Body of pancreas (tissue), 4 donors: ENCODE measurements at regions not wholly inside any gene's neighbourhood (a gene's known extent, or its start where the extent isn't known, plus 50 kb on each side); places are given as distances from the start of the nearest gene placed in this dataset.
"Not testable (repeated sequence)": the region's sequence is repeated elsewhere in the genome, so short reads cannot be mapped to it uniquely, and the experiment has no call there.

Source experiments
- ATAC-seq: fragments of 150-250 bp; one replicate; pipeline ENCODE4 v1.9.1; 2016
- DNase-seq, 4 donors: peaks; one replicate each; pipeline ENCODE4 v3.0.0-alpha.2; 2019
- H3K27ac ChIP-seq, 4 donors: fragments of 200-600 bp; sonication (generic); 1 replicate in 3 of 4; 2 replicates in 1 of 4; pipeline versions ENCODE4 v1.5.1 to v1.6.1; 2016 to 2019; ENCODE audit warnings: mild to moderate bottlenecking in 1 of 4, mixed read lengths in 1 of 4, moderate library complexity in 1 of 4
- H3K27me3 ChIP-seq, 2 donors: fragments of 200-600 bp; sonication (generic); one replicate each; pipeline ENCODE4 v1.6.0; 2016; ENCODE audit warnings: mild to moderate bottlenecking in 1 of 2
- H3K36me3 ChIP-seq, 2 donors: fragments of 200-600 bp; sonication (generic); replicated peaks in 1 of 2; 2 replicates each; pipeline ENCODE4 v1.5.1; 2016; ENCODE audit warnings: low read depth in 2 of 2; ENCODE audit not compliant: insufficient read depth in 1 of 2
- H3K4me1 ChIP-seq: fragments of 200-600 bp; sonication (generic); one replicate; pipeline ENCODE4 v1.6.0; 2016
- H3K4me3 ChIP-seq, 2 donors: fragments of 200-600 bp; sonication (generic); 1 replicate in 1 of 2; 2 replicates in 1 of 2; pipeline ENCODE4 v1.5.1; 2016 to 2019
- H3K9me3 ChIP-seq, 3 donors: fragments of 200-600 bp; sonication (generic); 1 replicate in 2 of 3; 2 replicates in 1 of 3; pipeline ENCODE4 v1.5.1; 2016
- CTCF ChIP-seq, 7 experiments: fragments of 450-650 bp in 4 of 7; fragments of 200-600 bp in 3 of 7; sonication (generic) in 3 of 7; IDR thresholded peaks; one replicate each; pipeline ENCODE4 v1.5.1; 2016 to 2019; ENCODE audit warnings: antibody characterized with exemption in 7 of 7
- POLR2A ChIP-seq, 3 donors: fragments of 450-650 bp; IDR thresholded peaks; one replicate each; pipeline ENCODE4 v1.6.1; 2016; ENCODE audit warnings: antibody characterized with exemption in 3 of 3, mild to moderate bottlenecking in 2 of 3
- WGBS, 2 donors: methylation state at CpG; one replicate each; pipeline ENCODE4 v1.1.5; 2017; 5-methylcytosine and 5-hydroxymethylcytosine counted together
- intact Hi-C: fragments of 100-400 bp; cut with DNase I; formaldehyde crosslinking; loops from one replicate; pipeline ENCODE4 v1.15.1; 2023

GRCh38 chrX:95536111-95536510 is 1148.5 kb upstream of the DIAPH2 start:
- Histone ChIP-seq H3K4me3 (no peak overlapping the region), H3K27me3 (no peaks in the 10 kb centered on the region), H3K27ac (no peak overlapping the region), H3K9me3 (no peaks in the 10 kb centered on the region), H3K36me3 (no peaks in the 10 kb centered on the region), H3K4me1 (no peaks in the 10 kb centered on the region)
- ATAC-seq (no peak), DNase-seq (no peak)
- 44 to 50% methylated on average over 1 of the region's 1 CpG for WGBS, 2 donors
- TF ChIP-seq POLR2A (IDR thresholded peaks at IDR 0.05), result no peak
- no peak for TF ChIP-seq CTCF (IDR thresholded peaks at IDR 0.05)
- intact Hi-C loops, result no loop called here

- ATAC-seq, result no peak
- Histone ChIP-seq H3K4me1 (no peaks in the 10 kb centered on the region), H3K27ac (no peak overlapping the region), H3K27me3 (no peaks in the 10 kb centered on the region), H3K36me3 (no peaks in the 10 kb centered on the region), H3K4me3 (no peak overlapping the region), H3K9me3 (no peaks in the 10 kb centered on the region)
- intact Hi-C loops, result no loop called here
- no peak for DNase-seq
- TF ChIP-seq CTCF (IDR thresholded peaks at IDR 0.05) (no peak), POLR2A (IDR thresholded peaks at IDR 0.05) (no peak)
Observed at GRCh38 chrX:95536661-95537060, 1148.0 kb upstream of the DIAPH2 start.

GRCh38 chrX:95539041-95539440 is 1145.6 kb upstream of the DIAPH2 start:
- Histone ChIP-seq H3K27ac (no peak overlapping the region), H3K9me3 (no peaks in the 10 kb centered on the region), H3K4me3 (no peak overlapping the region), H3K4me1 (no peaks in the 10 kb centered on the region), H3K36me3 (no peaks in the 10 kb centered on the region), H3K27me3 (no peaks in the 10 kb centered on the region)
- WGBS, 2 donors, result 6 to 18% methylated on average over 3 of the region's 3 CpGs
- intact Hi-C loops, result no loop called here
- TF ChIP-seq POLR2A (IDR thresholded peaks at IDR 0.05), result no peak
- TF ChIP-seq CTCF (IDR thresholded peaks at IDR 0.05), result no peak
- DNase-seq (no peak), ATAC-seq (no peak)

GRCh38 chrX:95549552-95549951 is 1135.1 kb upstream of the DIAPH2 start:
- H3K36me3 ChIP-seq, DNase-seq, H3K4me1 ChIP-seq, H3K27ac ChIP-seq, H3K27me3 ChIP-seq, H3K4me3 ChIP-seq, intact Hi-C loops, H3K9me3 ChIP-seq, ATAC-seq: not testable (repeated sequence)
- WGBS, 2 donors, result 78 to 97% methylated on average over 7 to 17 of the region's 18 CpGs

- no peak overlapping the region for H3K4me3 ChIP-seq
- TF ChIP-seq CTCF (IDR thresholded peaks at IDR 0.05), result no peak
- TF ChIP-seq POLR2A (IDR thresholded peaks at IDR 0.05), result no peak
- DNase-seq (no peak), ATAC-seq (no peak)
- no peaks in the 10 kb centered on the region for H3K9me3 ChIP-seq
- 37 to 66% methylated on average over 2 of the region's 2 CpGs for WGBS, 2 donors
- H3K27ac ChIP-seq, result no peak overlapping the region
- no peaks in the 10 kb centered on the region for H3K36me3 ChIP-seq
- intact Hi-C loops, result no loop called here
- H3K27me3 ChIP-seq, result no peaks in the 10 kb centered on the region
- no peaks in the 10 kb centered on the region for H3K4me1 ChIP-seq
Observed at GRCh38 chrX:95585321-95585720, 1099.3 kb upstream of the DIAPH2 start.
